ENCODE measurements at regions not wholly inside any gene's neighbourhood (a gene's known extent, or its start where the extent isn't known, plus 50 kb on each side); places are given as distances from the start of the nearest gene placed in this dataset.

DNA sequence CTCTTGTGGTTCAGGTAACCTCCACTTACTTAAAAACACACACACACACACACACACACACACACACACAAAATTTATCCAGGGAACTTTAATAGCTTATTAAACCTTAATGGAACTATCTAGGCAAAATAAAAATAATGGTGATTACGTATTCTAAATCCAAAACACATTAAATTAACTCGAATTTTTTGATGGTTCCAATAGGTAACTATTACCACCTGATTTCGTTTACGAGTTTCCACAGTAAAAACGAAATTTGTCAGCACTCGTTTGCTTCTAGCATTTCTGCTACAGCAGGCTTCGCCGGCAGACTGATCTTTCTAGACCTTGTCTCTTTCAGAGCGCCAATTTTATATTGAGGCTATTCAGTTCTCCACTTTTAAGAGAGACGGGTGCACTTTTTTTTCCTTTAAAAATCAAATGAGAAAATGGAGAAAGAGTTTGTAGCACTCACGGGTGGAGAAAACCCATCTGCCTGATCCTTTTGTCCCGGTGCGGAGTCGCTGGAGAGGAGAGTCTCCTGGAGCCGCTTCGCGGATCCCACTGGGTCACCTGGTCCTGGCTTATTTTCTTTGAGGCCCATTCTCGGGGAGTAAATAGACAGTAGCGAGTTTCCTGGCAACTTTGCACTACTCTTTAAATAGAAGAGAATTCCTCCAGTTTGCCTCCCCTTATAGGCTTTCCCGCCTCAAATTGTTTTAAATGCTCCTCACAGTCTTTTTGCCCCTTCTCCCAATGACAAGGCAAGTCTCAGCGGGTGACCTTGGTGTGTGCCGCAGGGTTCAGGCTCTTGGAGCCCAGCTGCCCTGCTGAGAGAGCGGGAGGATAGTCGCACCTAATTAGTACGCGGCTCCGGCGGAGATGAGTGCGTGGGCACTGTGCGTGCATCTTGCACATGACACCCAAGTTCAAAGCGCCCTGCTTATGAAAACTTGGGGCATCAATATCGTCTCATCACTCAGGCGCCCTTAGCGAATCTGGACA is 117.0 kb downstream of the KCNRG start:
- TF ChIP-seq POLR2A (IDR thresholded peaks at IDR 0.05; ENCODE audit: low read depth, low read length) (no peak), POLR2AphosphoS5 (IDR thresholded peaks at IDR 0.05; ENCODE audit: low read depth, low read length) (no peak), TAF1 (IDR thresholded peaks at IDR 0.05; ENCODE audit: low read depth, low read length) (no peak)

Data from GM12891 (cell line).